ENCODE measurements at regions not wholly inside any gene's neighbourhood (a gene's known extent, or its start where the extent isn't known, plus 50 kb on each side); places are given as distances from the start of the nearest gene placed in this dataset.

DNA sequence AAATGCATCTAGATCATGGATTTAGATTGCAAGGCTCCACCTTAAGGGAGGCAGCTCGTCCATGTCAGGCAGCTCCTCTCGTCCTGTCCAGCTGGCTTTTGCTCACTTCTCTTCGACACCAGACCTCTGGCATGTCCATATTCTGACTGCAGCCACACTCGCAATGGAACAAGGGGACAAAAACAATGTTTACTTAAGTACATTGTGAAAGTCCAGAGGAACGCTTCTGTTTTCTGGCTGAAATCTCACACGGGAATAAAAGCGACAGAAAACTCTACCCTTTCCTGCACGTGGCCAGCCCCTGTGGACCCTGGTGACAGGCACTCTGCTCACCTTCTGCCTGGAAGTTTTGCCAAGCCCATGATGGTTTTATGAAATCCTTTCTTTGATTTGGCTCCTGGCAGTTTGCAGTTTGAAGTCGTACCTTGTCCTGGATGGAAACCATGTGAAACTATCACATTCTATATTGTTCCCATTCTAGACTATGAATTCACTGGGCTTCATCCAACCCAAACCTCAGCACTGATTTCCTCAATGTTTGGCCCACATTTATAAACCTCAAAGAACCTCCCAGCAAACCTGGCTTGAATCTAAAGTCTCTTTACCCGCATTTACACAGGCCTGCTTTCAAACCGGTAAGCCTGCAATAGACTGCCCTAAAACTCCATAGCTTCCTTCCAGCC, 134.3 kb upstream of the PIEZO2 start:
- no peak overlapping the region for H3K27ac ChIP-seq (ENCODE audit: low read length)
- no peaks in the 10 kb centered on the region for H3K4me1 ChIP-seq (ENCODE audit: control insufficient read depth in 1 of 2, insufficient read depth in 2 of 2, low read length in 2 of 2)
- no peak overlapping the region for H3K4me3 ChIP-seq (ENCODE audit: low read depth in 1 of 2, low read length in 2 of 2)
- no peaks in the 10 kb centered on the region for H3K36me3 ChIP-seq (ENCODE audit: control insufficient read depth in 1 of 2, insufficient read depth in 2 of 2, low read length in 2 of 2)
- no peaks in the 10 kb centered on the region for H3K27me3 ChIP-seq (ENCODE audit: low read depth, low read length)
- no peaks in the 10 kb centered on the region for H3K9me3 ChIP-seq (ENCODE audit: control insufficient read depth in 1 of 2, low read length in 2 of 2)

DNA sequence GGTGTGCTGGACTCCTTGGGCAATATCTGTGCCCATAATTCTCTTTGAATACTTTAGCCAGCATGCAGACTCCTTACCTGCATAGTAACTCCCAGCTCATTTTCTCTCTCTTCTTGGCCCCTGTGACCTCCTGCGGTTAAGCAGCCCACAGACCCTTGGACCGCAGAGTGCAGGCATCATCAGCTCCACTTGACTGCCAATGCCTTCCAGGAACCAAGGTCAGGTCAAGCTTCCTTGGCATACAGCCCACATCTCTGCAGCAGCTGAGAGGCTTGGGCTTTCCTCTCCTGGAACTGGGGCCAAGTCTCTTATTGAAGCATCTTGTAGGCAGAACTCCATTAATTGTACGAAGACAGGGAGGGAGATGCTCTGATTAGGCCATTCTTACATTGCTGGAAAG, 130.1 kb upstream of the PIEZO2 start:
- no peaks in the 10 kb centered on the region for H3K36me3 ChIP-seq (ENCODE audit: control insufficient read depth in 1 of 2, insufficient read depth in 2 of 2, low read length in 2 of 2)
- H3K27ac ChIP-seq (ENCODE audit: low read length): no peak overlapping the region
- H3K4me1 ChIP-seq (ENCODE audit: control insufficient read depth in 1 of 2, insufficient read depth in 2 of 2, low read length in 2 of 2): no peaks in the 10 kb centered on the region
- H3K27me3 ChIP-seq (ENCODE audit: low read depth, low read length): no peaks in the 10 kb centered on the region
- H3K9me3 ChIP-seq (ENCODE audit: control insufficient read depth in 1 of 2, low read length in 2 of 2): no peaks in the 10 kb centered on the region
- H3K4me3 ChIP-seq (ENCODE audit: low read depth in 1 of 2, low read length in 2 of 2): no peak overlapping the region

- Histone ChIP-seq H3K27ac (ENCODE audit: low read length) (no peak overlapping the region), H3K4me3 (ENCODE audit: low read depth in 1 of 2, low read length in 2 of 2) (no peak overlapping the region), H3K4me1 (ENCODE audit: control insufficient read depth in 1 of 2, insufficient read depth in 2 of 2, low read length in 2 of 2) (no peaks in the 10 kb centered on the region), H3K36me3 (ENCODE audit: control insufficient read depth in 1 of 2, insufficient read depth in 2 of 2, low read length in 2 of 2) (no peaks in the 10 kb centered on the region), H3K9me3 (ENCODE audit: control insufficient read depth in 1 of 2, low read length in 2 of 2) (no peaks in the 10 kb centered on the region), H3K27me3 (ENCODE audit: low read depth, low read length) (no peaks in the 10 kb centered on the region)
Observed at GRCh38 chr18:11276678-11277077, 127.3 kb upstream of the PIEZO2 start.

GRCh38 chr18:11274144-11274794, 124.9 kb upstream of the PIEZO2 start:
- Histone ChIP-seq H3K27ac (ENCODE audit: low read length) (no peak overlapping the region), H3K27me3 (ENCODE audit: low read depth, low read length) (no peaks in the 10 kb centered on the region), H3K36me3 (ENCODE audit: control insufficient read depth in 1 of 2, insufficient read depth in 2 of 2, low read length in 2 of 2) (no peaks in the 10 kb centered on the region), H3K4me3 (ENCODE audit: low read depth in 1 of 2, low read length in 2 of 2) (no peak overlapping the region), H3K4me1 (ENCODE audit: control insufficient read depth in 1 of 2, insufficient read depth in 2 of 2, low read length in 2 of 2) (no peaks in the 10 kb centered on the region), H3K9me3 (ENCODE audit: control insufficient read depth in 1 of 2, low read length in 2 of 2) (no peaks in the 10 kb centered on the region)

GRCh38 chr18:11272516-11272915, 123.1 kb upstream of the PIEZO2 start:
- no peaks in the 10 kb centered on the region for H3K27me3 ChIP-seq (ENCODE audit: low read depth, low read length)
- H3K36me3 ChIP-seq (ENCODE audit: control insufficient read depth in 1 of 2, insufficient read depth in 2 of 2, low read length in 2 of 2): no peaks in the 10 kb centered on the region
- H3K27ac ChIP-seq (ENCODE audit: low read length): no peak overlapping the region
- no peak overlapping the region for H3K4me3 ChIP-seq (ENCODE audit: low read depth in 1 of 2, low read length in 2 of 2)
- H3K9me3 ChIP-seq (ENCODE audit: control insufficient read depth in 1 of 2, low read length in 2 of 2): no peaks in the 10 kb centered on the region
- H3K4me1 ChIP-seq (ENCODE audit: control insufficient read depth in 1 of 2, insufficient read depth in 2 of 2, low read length in 2 of 2): peaks cover 0 to 7% of the 10 kb centered on the region in 2 donors

- Histone ChIP-seq H3K36me3 (ENCODE audit: control insufficient read depth in 1 of 2, insufficient read depth in 2 of 2, low read length in 2 of 2) (no peaks in the 10 kb centered on the region), H3K27me3 (ENCODE audit: low read depth, low read length) (no peaks in the 10 kb centered on the region), H3K9me3 (ENCODE audit: control insufficient read depth in 1 of 2, low read length in 2 of 2) (no peaks in the 10 kb centered on the region), H3K27ac (ENCODE audit: low read length) (no peak overlapping the region), H3K4me3 (ENCODE audit: low read depth in 1 of 2, low read length in 2 of 2) (no peak overlapping the region), H3K4me1 (ENCODE audit: control insufficient read depth in 1 of 2, insufficient read depth in 2 of 2, low read length in 2 of 2) (peaks cover 0 to 7% of the 10 kb centered on the region in 2 donors)
Observed at GRCh38 chr18:11271954-11272353, 122.6 kb upstream of the PIEZO2 start.

DNA sequence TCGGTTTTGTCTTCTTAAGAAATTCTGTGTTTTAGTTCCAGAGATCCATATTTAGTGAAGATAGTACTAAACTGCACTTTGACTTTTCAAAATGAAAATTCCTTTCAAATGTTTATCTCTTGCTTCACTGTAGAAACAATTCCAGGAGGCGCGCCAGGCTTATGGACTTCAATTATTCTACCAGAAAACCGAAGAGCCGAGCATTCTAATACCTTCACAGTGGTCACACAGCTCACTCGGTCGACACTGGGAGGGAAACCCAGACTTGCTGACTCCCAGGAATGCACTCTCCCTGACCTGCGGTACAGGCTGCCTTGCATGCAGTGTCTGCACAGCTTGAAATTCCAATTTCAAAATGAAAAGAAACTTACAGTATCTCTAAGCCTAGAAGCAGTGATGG, 119.9 kb upstream of the PIEZO2 start:
- H3K4me3 ChIP-seq (ENCODE audit: low read depth in 1 of 2, low read length in 2 of 2): peak overlapping the region in 1 of 2 donors; percentile 27
- H3K36me3 ChIP-seq (ENCODE audit: control insufficient read depth in 1 of 2, insufficient read depth in 2 of 2, low read length in 2 of 2): no peaks in the 10 kb centered on the region
- H3K9me3 ChIP-seq (ENCODE audit: control insufficient read depth in 1 of 2, low read length in 2 of 2): no peaks in the 10 kb centered on the region
- no peak overlapping the region for H3K27ac ChIP-seq (ENCODE audit: low read length)
- no peaks in the 10 kb centered on the region for H3K27me3 ChIP-seq (ENCODE audit: low read depth, low read length)
- H3K4me1 ChIP-seq (ENCODE audit: control insufficient read depth in 1 of 2, insufficient read depth in 2 of 2, low read length in 2 of 2): peaks cover 0 to 7% of the 10 kb centered on the region in 2 donors

DNA sequence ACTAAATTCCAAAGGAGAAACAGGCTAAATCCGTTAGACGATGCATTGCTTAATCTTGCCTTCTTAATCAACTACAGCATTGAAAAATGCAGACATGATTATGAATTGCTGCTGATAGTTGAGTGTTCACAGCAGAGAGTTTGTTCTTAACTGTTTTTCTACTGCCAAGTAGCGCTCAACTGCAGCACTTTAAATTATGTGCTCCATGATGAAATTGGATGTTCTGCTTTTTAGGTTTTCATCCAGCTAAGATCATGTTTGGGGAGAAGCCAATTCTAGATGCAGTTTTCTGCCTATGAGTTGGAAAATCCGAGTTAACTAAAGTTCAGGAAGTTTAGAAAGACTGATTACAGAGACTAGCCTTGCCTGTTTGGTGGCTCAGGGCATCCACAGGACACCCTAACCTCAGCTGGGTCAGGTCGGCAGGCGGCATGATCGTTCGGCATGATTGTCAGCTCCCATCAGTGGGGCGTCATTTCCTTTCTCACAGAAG, 119.4 kb upstream of the PIEZO2 start:
- peak overlapping the region in 1 of 2 donors; percentile 27 for H3K4me3 ChIP-seq (ENCODE audit: low read depth in 1 of 2, low read length in 2 of 2)
- no peak overlapping the region for H3K27ac ChIP-seq (ENCODE audit: low read length)
- H3K36me3 ChIP-seq (ENCODE audit: control insufficient read depth in 1 of 2, insufficient read depth in 2 of 2, low read length in 2 of 2): no peaks in the 10 kb centered on the region
- no peaks in the 10 kb centered on the region for H3K9me3 ChIP-seq (ENCODE audit: control insufficient read depth in 1 of 2, low read length in 2 of 2)
- H3K27me3 ChIP-seq (ENCODE audit: low read depth, low read length): no peaks in the 10 kb centered on the region
- H3K4me1 ChIP-seq (ENCODE audit: control insufficient read depth in 1 of 2, insufficient read depth in 2 of 2, low read length in 2 of 2): peaks cover 0 to 7% of the 10 kb centered on the region in 2 donors

- Histone ChIP-seq H3K4me3 (ENCODE audit: low read depth in 1 of 2, low read length in 2 of 2) (no peak overlapping the region), H3K27me3 (ENCODE audit: low read depth, low read length) (no peaks in the 10 kb centered on the region), H3K9me3 (ENCODE audit: control insufficient read depth in 1 of 2, low read length in 2 of 2) (no peaks in the 10 kb centered on the region), H3K27ac (ENCODE audit: low read length) (no peak overlapping the region), H3K36me3 (ENCODE audit: control insufficient read depth in 1 of 2, insufficient read depth in 2 of 2, low read length in 2 of 2) (no peaks in the 10 kb centered on the region), H3K4me1 (ENCODE audit: control insufficient read depth in 1 of 2, insufficient read depth in 2 of 2, low read length in 2 of 2) (peaks cover 0 to 7% of the 10 kb centered on the region in 2 donors)
Observed at GRCh38 chr18:11268153-11268552, 118.8 kb upstream of the PIEZO2 start.

DNA sequence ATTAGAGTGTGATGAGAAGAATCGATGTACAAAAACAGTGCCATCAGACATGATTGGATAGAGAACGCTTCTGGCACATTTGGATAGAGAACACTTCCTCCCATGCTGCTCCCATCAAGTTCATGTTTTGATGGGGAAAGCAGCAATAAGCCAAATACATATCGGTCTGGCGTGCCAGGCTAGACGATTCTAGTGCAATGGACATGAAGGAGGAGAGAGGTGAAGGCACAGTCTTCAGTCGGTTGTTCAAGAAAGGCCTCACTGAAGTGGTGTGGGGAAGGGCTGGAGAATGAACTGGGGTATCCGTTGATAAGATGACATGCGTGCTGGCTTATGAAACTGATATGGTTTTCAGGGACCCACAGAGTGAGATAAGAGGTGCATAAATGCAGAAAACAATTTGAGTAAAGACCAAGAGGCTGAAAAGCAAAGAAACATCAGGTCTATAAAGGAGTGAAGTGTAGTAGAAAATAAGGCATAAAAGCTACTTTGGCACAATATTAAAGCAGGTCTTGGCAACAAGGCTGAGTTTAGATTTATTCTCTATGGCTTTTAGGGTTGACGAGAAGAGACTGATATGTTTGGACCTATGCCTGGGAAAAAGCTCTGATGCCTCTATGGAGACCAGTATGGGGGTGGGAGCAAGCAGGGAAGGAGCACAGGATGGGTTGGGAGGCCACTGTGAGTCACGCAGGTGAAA, 117.6 kb upstream of the PIEZO2 start:
- Histone ChIP-seq H3K36me3 (ENCODE audit: control insufficient read depth in 1 of 2, insufficient read depth in 2 of 2, low read length in 2 of 2) (no peaks in the 10 kb centered on the region), H3K27ac (ENCODE audit: low read length) (no peak overlapping the region), H3K27me3 (ENCODE audit: low read depth, low read length) (no peaks in the 10 kb centered on the region), H3K9me3 (ENCODE audit: control insufficient read depth in 1 of 2, low read length in 2 of 2) (no peaks in the 10 kb centered on the region), H3K4me1 (ENCODE audit: control insufficient read depth in 1 of 2, insufficient read depth in 2 of 2, low read length in 2 of 2) (peaks cover 0 to 7% of the 10 kb centered on the region in 2 donors), H3K4me3 (ENCODE audit: low read depth in 1 of 2, low read length in 2 of 2) (no peak overlapping the region)

DNA sequence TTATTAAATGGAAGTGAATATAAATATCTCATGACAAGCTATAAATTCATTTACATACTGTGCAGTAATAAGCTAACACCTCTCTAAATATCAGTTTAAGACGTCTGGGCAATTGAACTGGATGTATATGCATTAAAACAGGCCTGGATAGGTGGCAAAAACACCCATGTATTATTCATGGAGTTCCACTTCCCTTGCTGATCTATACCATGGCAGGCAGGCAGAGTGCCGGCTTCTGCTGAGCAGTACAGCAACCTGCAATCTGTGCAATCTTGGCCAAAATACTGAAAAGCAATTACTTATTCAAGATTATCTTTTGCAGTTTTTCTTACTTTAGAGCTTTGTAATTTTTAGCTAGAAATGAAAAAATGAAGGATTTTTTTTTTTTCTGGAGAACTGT, 112.1 kb upstream of the PIEZO2 start:
- Histone ChIP-seq H3K36me3 (ENCODE audit: control insufficient read depth in 1 of 2, insufficient read depth in 2 of 2, low read length in 2 of 2) (no peaks in the 10 kb centered on the region), H3K4me3 (ENCODE audit: low read depth in 1 of 2, low read length in 2 of 2) (no peak overlapping the region), H3K9me3 (ENCODE audit: control insufficient read depth in 1 of 2, low read length in 2 of 2) (no peaks in the 10 kb centered on the region), H3K27ac (ENCODE audit: low read length) (no peak overlapping the region), H3K4me1 (ENCODE audit: control insufficient read depth in 1 of 2, insufficient read depth in 2 of 2, low read length in 2 of 2) (no peaks in the 10 kb centered on the region), H3K27me3 (ENCODE audit: low read depth, low read length) (no peaks in the 10 kb centered on the region)

Data from muscle layer of duodenum (tissue), 2 donors.